GM23338 (cell line): ENCODE measurements at regions not wholly inside any gene's neighbourhood (a gene's known extent, or its start where the extent isn't known, plus 50 kb on each side); places are given as distances from the start of the nearest gene placed in this dataset.

ENCODE experiments used
- ATAC-seq: fragments of 200-7000 bp; cut with Tn5 transposase; 3 replicates; pipeline ENCODE4 v1.9.1; 2020
- DNase-seq: peaks from one replicate; pipeline ENCODE4 v3.0.0-alpha.2; 2015; ENCODE audit warnings: low spot score
- H2AFZ ChIP-seq: fragments of 200-600 bp; sonication (generic); 2 replicates; pipeline ENCODE4 v1.8.0; 2016; ENCODE audit warnings: antibody characterized with exemption, mild to moderate bottlenecking, moderate library complexity
- H3F3A ChIP-seq: fragments of 200-600 bp; sonication (generic); replicated peaks from 2 replicates; pipeline ENCODE4 v1.8.0; 2017; ENCODE audit warnings: antibody characterized with exemption, mixed run types, low read depth
- H3K27ac ChIP-seq: fragments of 200-600 bp; sonication (generic); 2 replicates; pipeline ENCODE4 v1.6.1; 2016; ENCODE audit warnings: low read depth
- H3K27me3 ChIP-seq: fragments of 200-600 bp; sonication (generic); 2 replicates; pipeline ENCODE4 v1.8.0; 2016; ENCODE audit warnings: mild to moderate bottlenecking, mixed run types, moderate library complexity; ENCODE audit not compliant: insufficient read depth
- H3K36me3 ChIP-seq: fragments of 200-600 bp; sonication (generic); 2 replicates; pipeline ENCODE4 v1.8.0; 2016; ENCODE audit warnings: mild to moderate bottlenecking; ENCODE audit not compliant: insufficient read depth
- H3K4me1 ChIP-seq: fragments of 200-600 bp; sonication (generic); 2 replicates; pipeline ENCODE4 v1.8.0; 2016; ENCODE audit warnings: mild to moderate bottlenecking, moderate library complexity; ENCODE audit not compliant: insufficient read depth
- H3K4me2 ChIP-seq: fragments of 200-600 bp; sonication (generic); 2 replicates; pipeline ENCODE4 v1.7.1; 2017; ENCODE audit warnings: mixed run types
- H3K4me3 ChIP-seq: fragments of 200-600 bp; sonication (generic); 2 replicates; pipeline ENCODE4 v1.6.1; 2016; ENCODE audit warnings: mixed run types
- H3K79me2 ChIP-seq: fragments of 200-600 bp; sonication (generic); replicated peaks from 2 replicates; pipeline ENCODE4 v1.8.0; 2017; ENCODE audit warnings: mild to moderate bottlenecking; ENCODE audit not compliant: insufficient read depth
- H3K9me2 ChIP-seq: fragments of 200-600 bp; sonication (generic); 2 replicates; pipeline ENCODE4 v1.8.0; 2017; ENCODE audit not compliant: insufficient read depth
- H4K20me1 ChIP-seq: fragments of 200-600 bp; sonication (generic); replicated peaks from 2 replicates; pipeline ENCODE4 v1.8.0; 2017; ENCODE audit warnings: mild to moderate bottlenecking; ENCODE audit not compliant: insufficient read depth
- H3K27ac Mint-ChIP-seq: 2 replicates; pipeline ENCODE4 v1.8.0; 2020; ENCODE audit warnings: inconsistent platforms, mild to moderate bottlenecking, moderate library complexity, mixed read lengths
- H3K27me3 Mint-ChIP-seq: 3 replicates; pipeline ENCODE4 v1.8.0; 2022; ENCODE audit warnings: low read depth, mild to moderate bottlenecking, moderate library complexity, mixed read lengths, inconsistent platforms; ENCODE audit not compliant: insufficient read depth, poor library complexity
- H3K36me3 Mint-ChIP-seq: 3 replicates; pipeline ENCODE4 v1.8.0; 2021; ENCODE audit warnings: low read depth, mild to moderate bottlenecking, inconsistent platforms, moderate library complexity, mixed read lengths
- H3K4me1 Mint-ChIP-seq: 3 replicates; pipeline ENCODE4 v1.8.0; 2020; ENCODE audit warnings: mild to moderate bottlenecking, inconsistent platforms, mixed read lengths
- H3K4me3 Mint-ChIP-seq: 3 replicates; pipeline ENCODE4 v1.8.0; 2021; ENCODE audit warnings: moderate library complexity, mild to moderate bottlenecking, inconsistent platforms, mixed read lengths
- H3K9me3 Mint-ChIP-seq: 3 replicates; pipeline ENCODE4 v1.8.0; 2020; ENCODE audit warnings: moderate library complexity, mild to moderate bottlenecking, inconsistent platforms, mixed read lengths
- CREB1 ChIP-seq: fragments of 250-450 bp; sonication (Bioruptor Pico); IDR thresholded peaks from 2 replicates; pipeline ENCODE4 v1.5.0; 2020; ENCODE audit warnings: low read depth, mild to moderate bottlenecking, moderate library complexity
- EZH2 ChIP-seq: fragments of 200-600 bp; sonication (generic); IDR thresholded peaks from one replicate; pipeline ENCODE4 v1.8.0; 2017; ENCODE audit warnings: antibody characterized with exemption, mild to moderate bottlenecking, low read depth; ENCODE audit not compliant: unreplicated experiment
- EZH2phosphoT487 ChIP-seq: fragments of 200-600 bp; sonication (generic); IDR thresholded peaks from one replicate; pipeline ENCODE4 v1.8.1; 2018; ENCODE audit warnings: antibody characterized with exemption; ENCODE audit not compliant: unreplicated experiment
- JUNB ChIP-seq: IDR thresholded peaks from one replicate; pipeline ENCODE4 v1.6.1; 2016; ENCODE audit warnings: antibody characterized with exemption; ENCODE audit not compliant: unreplicated experiment
- NANOG ChIP-seq: IDR thresholded peaks from 2 replicates; pipeline ENCODE4 v1.6.1; 2016; ENCODE audit warnings: antibody characterized with exemption, borderline replicate concordance
- POLR2AphosphoS5 ChIP-seq: IDR thresholded peaks from 2 replicates; pipeline ENCODE4 v1.6.1; 2016; ENCODE audit warnings: antibody characterized with exemption, low read depth
- REST ChIP-seq: IDR thresholded peaks from one replicate; pipeline ENCODE4 v1.6.1; 2018; ENCODE audit warnings: antibody characterized with exemption; ENCODE audit not compliant: unreplicated experiment
- STAT1 ChIP-seq: IDR thresholded peaks from one replicate; pipeline ENCODE4 v1.6.1; 2016; ENCODE audit warnings: antibody characterized with exemption; ENCODE audit not compliant: unreplicated experiment
- ZNF114 ChIP-seq: fragments of 250-450 bp; sonication (Bioruptor Pico); IDR thresholded peaks from 2 replicates; pipeline ENCODE4 v1.5.0; 2020; ENCODE audit warnings: mild to moderate bottlenecking, moderate library complexity
- ZNF462 ChIP-seq: fragments of 250-450 bp; sonication (Bioruptor Pico); IDR thresholded peaks from 2 replicates; pipeline ENCODE4 v1.5.0; 2020; ENCODE audit warnings: mild to moderate bottlenecking, moderate library complexity
- TF ChIP-seq, protein P1 (sequence below): IDR thresholded peaks from 2 replicates; pipeline ENCODE4 v1.6.1; 2016; ENCODE audit warnings: antibody characterized with exemption
- TF ChIP-seq, protein P2 (sequence below), 2 experiments: fragments of 200-600 bp in 1 of 2; sonication (generic) in 1 of 2; conservative IDR thresholded peaks; 2 replicates each; pipeline versions ENCODE4 v1.5.1 to v1.6.1; 2016 to 2017; ENCODE audit warnings: antibody characterized with exemption in 2 of 2, low read depth in 2 of 2, mild to moderate bottlenecking in 2 of 2, moderate library complexity in 1 of 2

DNA sequence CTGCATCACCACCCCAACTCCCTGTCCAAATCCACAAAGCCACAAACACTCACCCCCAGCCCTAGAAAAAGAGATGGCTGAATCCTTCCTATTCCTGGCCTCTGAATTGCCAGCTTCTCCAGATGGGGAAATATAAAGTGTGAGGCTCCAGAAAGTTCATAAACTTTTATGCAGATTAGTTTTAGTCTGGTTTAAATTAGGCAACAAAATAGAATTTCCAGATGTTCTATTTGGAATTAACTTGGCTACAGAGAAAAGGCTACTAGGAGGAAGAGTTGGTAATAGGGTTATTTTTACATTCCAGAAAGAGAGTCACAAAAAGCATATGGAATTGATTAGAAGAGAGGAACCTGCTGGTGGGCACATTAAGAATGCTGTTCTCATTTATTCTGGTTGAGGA, 56.0 kb downstream of the EN1 start:
- Histone ChIP-seq H3K4me2 (no peak overlapping the region), H3K27me3 (no peaks in the 10 kb centered on the region), H3K4me1 (no peaks in the 10 kb centered on the region; the same call in 1 of the 2 replicates), H2AFZ (no peak overlapping the region), H3K4me3 (no peak overlapping the region), H3K79me2 (no peaks in the 10 kb centered on the region), H3K27ac (no peak overlapping the region), H3K36me3 (no peaks in the 10 kb centered on the region), H3K9me2 (peaks cover 8% of the 10 kb centered on the region; the same call in 1 of the 2 replicates), H4K20me1 (no peaks in the 10 kb centered on the region), H3F3A (no peaks in the 10 kb centered on the region)
- Mint-ChIP-seq H3K36me3 (no peaks in the 10 kb centered on the region), H3K4me1 (peaks cover 11% of the 10 kb centered on the region), H3K9me3 (no peaks in the 10 kb centered on the region; the same call in 2 of the 3 replicates), H3K27me3 (peaks cover 8% of the 10 kb centered on the region), H3K4me3 (no peak overlapping the region), H3K27ac (no peak overlapping the region)
- ATAC-seq (no peak), DNase-seq (no peak)
- TF ChIP-seq EZH2phosphoT487: no peak
- TF ChIP-seq, protein P1, sequence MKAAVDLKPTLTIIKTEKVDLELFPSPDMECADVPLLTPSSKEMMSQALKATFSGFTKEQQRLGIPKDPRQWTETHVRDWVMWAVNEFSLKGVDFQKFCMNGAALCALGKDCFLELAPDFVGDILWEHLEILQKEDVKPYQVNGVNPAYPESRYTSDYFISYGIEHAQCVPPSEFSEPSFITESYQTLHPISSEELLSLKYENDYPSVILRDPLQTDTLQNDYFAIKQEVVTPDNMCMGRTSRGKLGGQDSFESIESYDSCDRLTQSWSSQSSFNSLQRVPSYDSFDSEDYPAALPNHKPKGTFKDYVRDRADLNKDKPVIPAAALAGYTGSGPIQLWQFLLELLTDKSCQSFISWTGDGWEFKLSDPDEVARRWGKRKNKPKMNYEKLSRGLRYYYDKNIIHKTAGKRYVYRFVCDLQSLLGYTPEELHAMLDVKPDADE: no peak
- TF ChIP-seq NANOG: no peak
- TF ChIP-seq POLR2AphosphoS5: no peak
- TF ChIP-seq EZH2: no peak
- TF ChIP-seq CREB1 (CRISPR knock-in tag): no peak
- TF ChIP-seq STAT1: no peak
- TF ChIP-seq, protein P2, sequence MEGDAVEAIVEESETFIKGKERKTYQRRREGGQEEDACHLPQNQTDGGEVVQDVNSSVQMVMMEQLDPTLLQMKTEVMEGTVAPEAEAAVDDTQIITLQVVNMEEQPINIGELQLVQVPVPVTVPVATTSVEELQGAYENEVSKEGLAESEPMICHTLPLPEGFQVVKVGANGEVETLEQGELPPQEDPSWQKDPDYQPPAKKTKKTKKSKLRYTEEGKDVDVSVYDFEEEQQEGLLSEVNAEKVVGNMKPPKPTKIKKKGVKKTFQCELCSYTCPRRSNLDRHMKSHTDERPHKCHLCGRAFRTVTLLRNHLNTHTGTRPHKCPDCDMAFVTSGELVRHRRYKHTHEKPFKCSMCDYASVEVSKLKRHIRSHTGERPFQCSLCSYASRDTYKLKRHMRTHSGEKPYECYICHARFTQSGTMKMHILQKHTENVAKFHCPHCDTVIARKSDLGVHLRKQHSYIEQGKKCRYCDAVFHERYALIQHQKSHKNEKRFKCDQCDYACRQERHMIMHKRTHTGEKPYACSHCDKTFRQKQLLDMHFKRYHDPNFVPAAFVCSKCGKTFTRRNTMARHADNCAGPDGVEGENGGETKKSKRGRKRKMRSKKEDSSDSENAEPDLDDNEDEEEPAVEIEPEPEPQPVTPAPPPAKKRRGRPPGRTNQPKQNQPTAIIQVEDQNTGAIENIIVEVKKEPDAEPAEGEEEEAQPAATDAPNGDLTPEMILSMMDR (conservative IDR thresholded peaks at IDR 0.05; ENCODE audit: low read depth in 2 of 2): no peak
- no peak for TF ChIP-seq REST
- no peak for TF ChIP-seq JUNB
- no peak for TF ChIP-seq ZNF462
- no peak for TF ChIP-seq ZNF114 (CRISPR knock-in tag)
